Astrocyte (in vitro differentiated cells and primary cell): ENCODE measurements at regions not wholly inside any gene's neighbourhood (a gene's known extent, or its start where the extent isn't known, plus 50 kb on each side); places are given as distances from the start of the nearest gene placed in this dataset.

ENCODE experiments used
- DNase-seq: peaks from one replicate; pipeline ENCODE4 v3.0.0-alpha.2; 2010; ENCODE audit warnings: low read depth
- FAIRE-seq: peaks from 2 replicates; lab custom pipeline; 2011; peaks lifted over from hg19 to GRCh38; lab: Jason Lieb, UNC
- H2AFZ ChIP-seq: 2 replicates; pipeline ENCODE4 v1.6.0; 2012; ENCODE audit warnings: low read depth, low read length, inconsistent platforms
- H3K27ac ChIP-seq: 2 replicates; pipeline ENCODE4 v1.5.1; 2011; ENCODE audit warnings: low read depth, low read length, inconsistent platforms
- H3K27me3 ChIP-seq: 2 replicates; pipeline ENCODE4 v1.6.0; 2011; ENCODE audit warnings: low read length, inconsistent platforms; ENCODE audit not compliant: insufficient read depth
- H3K36me3 ChIP-seq: 2 replicates; pipeline ENCODE4 v1.5.1; 2011; ENCODE audit warnings: low read length, inconsistent platforms; ENCODE audit not compliant: insufficient read depth
- H3K4me1 ChIP-seq: 2 replicates; pipeline ENCODE4 v1.5.1; 2011; ENCODE audit warnings: low read length, inconsistent platforms; ENCODE audit not compliant: insufficient read depth
- H3K4me2 ChIP-seq: 2 replicates; pipeline ENCODE4 v1.6.0; 2012; ENCODE audit warnings: low read length, inconsistent platforms
- H3K4me3 ChIP-seq: 2 replicates; pipeline ENCODE4 v1.5.1; 2011; ENCODE audit warnings: low read depth, mild to moderate bottlenecking, low read length, inconsistent platforms; ENCODE audit not compliant: insufficient read depth
- H3K79me2 ChIP-seq: 2 replicates; pipeline ENCODE4 v1.6.0; 2012; ENCODE audit warnings: mild to moderate bottlenecking, low read length, inconsistent platforms; ENCODE audit not compliant: insufficient read depth
- H3K9ac ChIP-seq: 2 replicates; pipeline ENCODE4 v1.6.0; 2012; ENCODE audit warnings: mild to moderate bottlenecking, low read length, inconsistent platforms
- H3K9me3 ChIP-seq: 2 replicates; pipeline ENCODE4 v1.5.1; 2012; ENCODE audit warnings: low read depth, mild to moderate bottlenecking, low read length, inconsistent platforms; ENCODE audit not compliant: insufficient read depth
- H4K20me1 ChIP-seq: 2 replicates; pipeline ENCODE4 v1.6.0; 2012; ENCODE audit warnings: low read length, inconsistent platforms; ENCODE audit not compliant: insufficient read depth
- H3K27ac Mint-ChIP-seq: one replicate; pipeline ENCODE4 v1.8.0; 2021; ENCODE audit warnings: mild to moderate bottlenecking, mixed read lengths; ENCODE audit not compliant: unreplicated experiment
- H3K27me3 Mint-ChIP-seq: one replicate; pipeline ENCODE4 v1.8.0; 2021; ENCODE audit warnings: low read depth, mixed read lengths; ENCODE audit not compliant: unreplicated experiment
- H3K36me3 Mint-ChIP-seq: one replicate; pipeline ENCODE4 v1.8.0; 2021; ENCODE audit warnings: low read depth, mixed read lengths; ENCODE audit not compliant: unreplicated experiment
- H3K4me1 Mint-ChIP-seq: one replicate; pipeline ENCODE4 v1.8.0; 2021; ENCODE audit warnings: low read depth, mixed read lengths; ENCODE audit not compliant: unreplicated experiment
- H3K4me3 Mint-ChIP-seq: one replicate; pipeline ENCODE4 v1.8.0; 2021; ENCODE audit warnings: mild to moderate bottlenecking, moderate library complexity, mixed read lengths; ENCODE audit not compliant: unreplicated experiment
- H3K9me3 Mint-ChIP-seq: one replicate; pipeline ENCODE4 v1.8.0; 2021; ENCODE audit warnings: mild to moderate bottlenecking, mixed read lengths; ENCODE audit not compliant: unreplicated experiment
- CTCF ChIP-seq: IDR thresholded peaks from 2 replicates; pipeline ENCODE4 v1.5.1; 2011; ENCODE audit warnings: low read depth, mild to moderate bottlenecking, inconsistent platforms, low read length, moderate library complexity; ENCODE audit not compliant: insufficient read depth
- EZH2 ChIP-seq: IDR thresholded peaks from 2 replicates; pipeline ENCODE4 v1.6.1; 2012; ENCODE audit warnings: mild to moderate bottlenecking, low read length, inconsistent platforms; ENCODE audit not compliant: insufficient read depth

GRCh38 chr10:63765126-63765525 lies 243.9 kb downstream of the REEP3 start:
- Histone ChIP-seq H3K4me2 (no peak overlapping the region), H3K9me3 (no peaks in the 10 kb centered on the region), H3K36me3 (no peaks in the 10 kb centered on the region), H3K9ac (no peak overlapping the region), H3K4me3 (no peak overlapping the region), H3K79me2 (no peaks in the 10 kb centered on the region), H3K27me3 (peaks cover under 1% of the 10 kb centered on the region), H4K20me1 (no peaks in the 10 kb centered on the region), H3K4me1 (peaks cover 13% of the 10 kb centered on the region), H3K27ac (no peak overlapping the region), H2AFZ (no peak overlapping the region)
- peak overlapping the region; percentile 70 for H3K27ac Mint-ChIP-seq
- FAIRE-seq (no peak), DNase-seq (no peak)
- peaks cover 42% of the 10 kb centered on the region for H3K4me1 Mint-ChIP-seq
- no peaks in the 10 kb centered on the region for H3K36me3 Mint-ChIP-seq
- H3K27me3 Mint-ChIP-seq: no peaks in the 10 kb centered on the region
- peaks cover 7% of the 10 kb centered on the region for H3K9me3 Mint-ChIP-seq
- TF ChIP-seq CTCF (no peak), EZH2 (no peak)
- H3K4me3 Mint-ChIP-seq: no peak overlapping the region

- H4K20me1 ChIP-seq: no peaks in the 10 kb centered on the region
- H2AFZ ChIP-seq: peak overlapping the region; percentile 26
- H3K4me3 Mint-ChIP-seq: peak overlapping the region; percentile 47
- no peaks in the 10 kb centered on the region for H3K27me3 Mint-ChIP-seq
- H3K9me3 ChIP-seq: no peaks in the 10 kb centered on the region
- H3K36me3 Mint-ChIP-seq: no peaks in the 10 kb centered on the region
- H3K79me2 ChIP-seq: no peaks in the 10 kb centered on the region
- peaks cover 7% of the 10 kb centered on the region for H3K9me3 Mint-ChIP-seq
- FAIRE-seq (no peak), DNase-seq (peak; percentile 78)
- peak overlapping the region; percentile 47 for H3K9ac ChIP-seq
- no peaks in the 10 kb centered on the region for H3K36me3 ChIP-seq
- peaks cover 4% of the 10 kb centered on the region for H3K27me3 ChIP-seq
- H3K4me1 Mint-ChIP-seq: peaks cover 42% of the 10 kb centered on the region
- peak overlapping the region; percentile 53 for H3K27ac ChIP-seq
- peaks cover 13% of the 10 kb centered on the region for H3K4me1 ChIP-seq
- no peak for TF ChIP-seq CTCF
- no peak for TF ChIP-seq EZH2
- peak overlapping the region; percentile 73 for H3K4me2 ChIP-seq
- H3K4me3 ChIP-seq: no peak overlapping the region
- H3K27ac Mint-ChIP-seq: peak overlapping the region; percentile 93
Measured at GRCh38 chr10:63766745-63767137, 245.5 kb downstream of the REEP3 start.

GRCh38 chr10:63767138-63767801 lies 246.1 kb downstream of the REEP3 start:
- H3K4me1 Mint-ChIP-seq: peaks cover 42% of the 10 kb centered on the region

More at GRCh38 chr10:63767138-63767801, 246.1 kb downstream of the REEP3 start:
- peaks cover 13% of the 10 kb centered on the region for H3K4me1 ChIP-seq
- no peaks in the 10 kb centered on the region for H3K27me3 Mint-ChIP-seq
- H3K9me3 Mint-ChIP-seq: peaks cover 7% of the 10 kb centered on the region
- H3K27ac Mint-ChIP-seq: peak overlapping the region; percentile 93
- H3K4me3 ChIP-seq: no peak overlapping the region
- H4K20me1 ChIP-seq: no peaks in the 10 kb centered on the region
- H3K27ac ChIP-seq: peak overlapping the region; percentile 53
- H3K4me3 Mint-ChIP-seq: peak overlapping the region; percentile 62
- peak; percentile 80 for DNase-seq
- no peak for FAIRE-seq
- H3K4me2 ChIP-seq: peak overlapping the region; percentile 73
- H2AFZ ChIP-seq: peak overlapping the region; percentile 26
- peak overlapping the region; percentile 47 for H3K9ac ChIP-seq
- no peaks in the 10 kb centered on the region for H3K36me3 ChIP-seq
- H3K27me3 ChIP-seq: peaks cover 4% of the 10 kb centered on the region
- no peaks in the 10 kb centered on the region for H3K36me3 Mint-ChIP-seq
- H3K79me2 ChIP-seq: no peaks in the 10 kb centered on the region
- H3K9me3 ChIP-seq: no peaks in the 10 kb centered on the region
- TF ChIP-seq CTCF: peak; percentile 49
- TF ChIP-seq EZH2: no peak
